Spleen (tissue), 11 donors: ENCODE measurements at regions not wholly inside any gene's neighbourhood (a gene's known extent, or its start where the extent isn't known, plus 50 kb on each side); places are given as distances from the start of the nearest gene placed in this dataset.

Experiments used
- DNase-seq: peaks from one replicate; pipeline ENCODE4 v3.0.0-alpha.2; 2020
- H3K27ac ChIP-seq, 8 donors: fragments of 200-600 bp; sonication (generic) in 7 of 8; 1 replicate in 4 of 8; 2 replicates in 4 of 8; pipeline versions ENCODE4 v1.5.0 to v1.8.0; 2016 to 2021; ENCODE audit warnings: inconsistent platforms in 4 of 8, mild to moderate bottlenecking in 4 of 8, moderate library complexity in 1 of 8
- H3K27me3 ChIP-seq, 7 donors: fragments of 200-600 bp; sonication (generic) in 6 of 7; replicated peaks in 1 of 7; 1 replicate in 4 of 7; 2 replicates in 3 of 7; pipeline versions ENCODE4 v1.5.0 to v1.8.0; 2016 to 2021; ENCODE audit warnings: inconsistent platforms in 3 of 7, mild to moderate bottlenecking in 1 of 7
- H3K36me3 ChIP-seq, 6 donors: fragments of 200-600 bp; sonication (generic) in 5 of 6; 1 replicate in 4 of 6; 2 replicates in 2 of 6; pipeline versions ENCODE4 v1.5.0 to v1.8.0; 2016 to 2021; ENCODE audit warnings: inconsistent platforms in 2 of 6
- H3K4me1 ChIP-seq, 6 donors: fragments of 200-600 bp; sonication (generic) in 5 of 6; 1 replicate in 3 of 6; 2 replicates in 3 of 6; pipeline versions ENCODE4 v1.5.0 to v1.8.0; 2016 to 2021; ENCODE audit warnings: inconsistent platforms in 3 of 6
- H3K4me3 ChIP-seq, 8 donors: fragments of 200-600 bp; sonication (generic) in 7 of 8; 1 replicate in 4 of 8; 2 replicates in 4 of 8; pipeline versions ENCODE4 v1.5.0 to v1.8.0; 2016 to 2021; ENCODE audit warnings: inconsistent platforms in 4 of 8, mild to moderate bottlenecking in 4 of 8, moderate library complexity in 2 of 8
- H3K9me3 ChIP-seq, 8 donors: fragments of 200-600 bp; sonication (generic) in 7 of 8; 1 replicate in 4 of 8; 2 replicates in 4 of 8; pipeline versions ENCODE4 v1.5.0 to v1.8.0; 2016 to 2021; ENCODE audit warnings: inconsistent platforms in 4 of 8
- CTCF ChIP-seq, 11 experiments: fragments of 200-600 bp in 7 of 11; fragments of 450-650 bp in 4 of 11; sonication (generic) in 4 of 11; IDR thresholded peaks in 8 of 11; conservative IDR thresholded peaks in 3 of 11; 1 replicate in 7 of 11; 2 replicates in 4 of 11; pipeline versions ENCODE4 v1.4.0 to v1.8.0; 2016 to 2021; ENCODE audit warnings: antibody characterized with exemption in 11 of 11, inconsistent platforms in 4 of 11, mild to moderate bottlenecking in 1 of 11
- POLR2A ChIP-seq, 3 donors: fragments of 450-650 bp; IDR thresholded peaks; one replicate each; pipeline ENCODE4 v1.5.1; 2017; ENCODE audit warnings: antibody characterized with exemption in 3 of 3, mild to moderate bottlenecking in 1 of 3
- POLR2AphosphoS5 ChIP-seq, 3 donors: sonication (generic); formaldehyde crosslinking; IDR thresholded peaks; one replicate each; pipeline ENCODE4 v1.5.1; 2017; ENCODE audit warnings: antibody characterized with exemption in 3 of 3
- WGBS, 5 donors: extraction: QIAGEN DNeasy Blood & Tissue Kit in 3 of 5; methylation state at CpG; one replicate each; pipeline versions ENCODE4 v1.1.5 to v1.1.7; 2013 to 2018; 5-methylcytosine and 5-hydroxymethylcytosine counted together
- intact Hi-C: fragments of 100-400 bp; cut with DNase I; formaldehyde crosslinking; loops from one replicate; pipeline ENCODE4 v1.15.0; 2023; ENCODE audit warnings: low total_unique reads
- donor health status: healthy with polysubstance abuse.
- donor health status: DM: no; HTN: no; CAD: no; lungs with moderate emphysema.
- donor health status: DM: no; HTN: no; CAD: no.
- donor health status: Bipolar disorder and iron deficiency.
- donor health status: healthy.
- donor health status: DM: no; HTN: no; CAD: no.
- donor health status: DM: yes; HTN: yes; CAD: no.

GRCh38 chr18:43578211-43578610 is 300.9 kb upstream of the SYT4 start:
- Histone ChIP-seq H3K27ac (no peak overlapping the region), H3K27me3 (no peaks in the 10 kb centered on the region), H3K36me3 (no peaks in the 10 kb centered on the region), H3K9me3 (no peaks in the 10 kb centered on the region), H3K4me3 (no peak overlapping the region), H3K4me1 (no peaks in the 10 kb centered on the region)
- 60 to 79% (median 69%) methylated on average over 1 of the region's 1 CpG for WGBS, 5 donors
- no peak for DNase-seq
- intact Hi-C loops, result loop anchor here (10.0 kb wide), 1 partner anchor 1283 kb away; no protein-coding TSS in a partner anchor
- TF ChIP-seq CTCF (IDR thresholded peaks at IDR 0.05 in 8 of 11, conservative IDR thresholded peaks at IDR 0.05 in 3 of 11) (no peak), POLR2AphosphoS5 (IDR thresholded peaks at IDR 0.05) (no peak), POLR2A (IDR thresholded peaks at IDR 0.05) (no peak)

- no peaks in the 10 kb centered on the region for H3K36me3 ChIP-seq
- no peak for TF ChIP-seq POLR2A (IDR thresholded peaks at IDR 0.05)
- H3K27ac ChIP-seq, result no peak overlapping the region
- intact Hi-C loops, result loop anchor here (10.0 kb wide), 1 partner anchor 1284 kb away; no protein-coding TSS in a partner anchor
- WGBS, 5 donors, result 31 to 45% (median 40%) methylated on average over 4 of the region's 4 CpGs
- no peaks in the 10 kb centered on the region for H3K4me1 ChIP-seq
- H3K4me3 ChIP-seq, result no peak overlapping the region
- no peaks in the 10 kb centered on the region for H3K27me3 ChIP-seq
- no peak for DNase-seq
- H3K9me3 ChIP-seq, result no peaks in the 10 kb centered on the region
These were observed 301.4 kb upstream of the SYT4 start for GRCh38 chr18:43578706-43579105.

- Histone ChIP-seq H3K27ac (no peak overlapping the region), H3K4me3 (no peak overlapping the region), H3K4me1 (no peaks in the 10 kb centered on the region), H3K36me3 (no peaks in the 10 kb centered on the region), H3K9me3 (no peaks in the 10 kb centered on the region), H3K27me3 (no peaks in the 10 kb centered on the region)
- 54 to 72% (median 64%) methylated on average over 2 of the region's 2 CpGs for WGBS, 5 donors
- intact Hi-C loops, result loop anchor here (10.0 kb wide), 1 partner anchor 1467 kb away; no protein-coding TSS in a partner anchor
- TF ChIP-seq CTCF (IDR thresholded peaks at IDR 0.05 in 8 of 11, conservative IDR thresholded peaks at IDR 0.05 in 3 of 11), result no peak
- no peak for TF ChIP-seq POLR2AphosphoS5 (IDR thresholded peaks at IDR 0.05)
- no peak for TF ChIP-seq POLR2A (IDR thresholded peaks at IDR 0.05)
- no peak for DNase-seq
These were observed 304.7 kb upstream of the SYT4 start for GRCh38 chr18:43581936-43582519.

- intact Hi-C loops, result loop anchor here (10.0 kb wide), 1 partner anchor 1473 kb away; no protein-coding TSS in a partner anchor
- no peak overlapping the region for H3K4me3 ChIP-seq
- H3K27ac ChIP-seq, result no peak overlapping the region
- no peaks in the 10 kb centered on the region for H3K4me1 ChIP-seq
- WGBS, 5 donors, result 0 to 5% (median 0%) methylated on average over 1 of the region's 1 CpG
- no peak for DNase-seq
- H3K27me3 ChIP-seq, result no peaks in the 10 kb centered on the region
- no peaks in the 10 kb centered on the region for H3K9me3 ChIP-seq
- no peaks in the 10 kb centered on the region for H3K36me3 ChIP-seq
- TF ChIP-seq POLR2A (IDR thresholded peaks at IDR 0.05) (no peak), CTCF (IDR thresholded peaks at IDR 0.05 in 8 of 11, conservative IDR thresholded peaks at IDR 0.05 in 3 of 11) (peak in 9 of 11 experiments; percentile 42 to 68 (median 60)), POLR2AphosphoS5 (IDR thresholded peaks at IDR 0.05) (no peak)
These were observed 310.4 kb upstream of the SYT4 start for GRCh38 chr18:43587538-43588153.
